ENCODE measurements at regions not wholly inside any gene's neighbourhood (a gene's known extent, or its start where the extent isn't known, plus 50 kb on each side); places are given as distances from the start of the nearest gene placed in this dataset.
A peak's percentile ranks its signal among the peaks of the same experiment; 100 is the strongest.
"Not testable (repeated sequence)": the region's sequence is repeated elsewhere in the genome, so short reads cannot be mapped to it uniquely, and the experiment has no call there.

DNA sequence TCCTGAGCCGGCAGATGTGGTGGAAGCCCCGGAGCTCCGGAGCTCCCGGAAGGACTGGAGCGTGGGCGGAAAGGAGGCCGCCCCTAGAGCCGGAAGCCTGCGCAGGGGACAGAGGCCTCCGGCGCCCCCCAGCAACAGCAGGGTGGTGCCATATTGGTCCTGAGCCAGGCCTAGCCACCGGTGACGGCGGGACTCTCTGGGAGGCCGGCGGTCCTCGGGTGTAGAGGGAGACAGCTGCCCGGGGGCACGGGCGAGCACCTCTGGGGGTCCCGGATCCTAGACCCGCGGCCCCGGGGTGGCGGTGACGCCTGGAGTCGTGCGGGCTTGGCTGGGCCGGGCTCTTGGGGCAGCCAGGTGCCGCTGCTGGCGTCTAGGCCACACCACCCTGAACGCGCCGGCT, 1472.2 kb downstream of the FOXD4L5 start:
- not testable (repeated sequence) for DNase-seq (ENCODE audit: low read depth, low spot score)

DNA sequence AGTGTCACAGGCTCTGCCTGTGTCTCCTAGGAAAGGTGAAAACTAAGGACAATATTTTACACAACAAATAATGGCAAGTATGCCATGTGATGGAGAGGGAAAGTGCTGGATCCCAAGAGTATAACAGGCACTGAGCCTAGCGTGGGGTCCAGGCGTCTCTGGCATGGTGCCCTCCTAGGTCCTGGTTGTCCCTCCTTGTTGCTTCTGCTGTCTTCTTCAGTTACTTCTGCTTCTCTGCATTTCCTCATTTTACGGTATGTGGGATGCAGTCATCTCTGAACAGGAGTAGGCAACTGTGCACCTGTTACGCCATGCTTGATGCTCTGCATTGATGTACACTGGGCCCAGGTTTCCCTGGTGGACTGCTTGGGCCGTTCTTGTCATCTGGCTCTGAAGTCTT, 1480.8 kb downstream of the FOXD4L5 start:
- DNase-seq (ENCODE audit: low read depth, low spot score): not testable (repeated sequence)

DNA sequence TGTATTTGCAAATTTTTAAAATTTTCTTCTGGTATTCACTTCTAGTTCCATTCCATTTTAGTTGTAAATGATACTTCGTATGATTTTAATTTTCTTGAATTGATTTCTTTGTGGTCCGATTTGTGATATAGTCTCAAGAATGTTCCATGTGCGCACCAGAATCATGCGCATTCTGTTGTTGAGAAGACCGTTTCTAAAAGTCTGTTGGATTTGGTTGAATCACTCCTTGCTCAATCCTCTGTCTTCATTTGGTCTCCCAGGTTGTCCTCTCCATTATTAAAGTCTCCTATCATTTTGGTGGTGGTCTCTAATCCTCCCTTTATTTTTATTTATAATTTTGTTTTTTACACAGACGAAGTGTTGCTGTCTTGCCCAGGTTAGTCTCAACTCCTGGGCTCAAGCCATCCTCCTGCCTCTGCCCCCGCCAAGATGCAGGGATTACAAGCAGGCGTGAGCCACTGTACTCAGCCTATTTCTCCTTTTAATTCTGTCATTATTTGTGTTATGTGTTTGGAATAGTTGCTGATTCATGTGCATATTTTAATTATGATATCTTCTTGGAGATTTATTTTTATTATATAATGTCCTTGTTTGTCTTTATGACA, 1490.8 kb downstream of the FOXD4L5 start:
- DNase-seq (ENCODE audit: low read depth, low spot score): not testable (repeated sequence)

DNA sequence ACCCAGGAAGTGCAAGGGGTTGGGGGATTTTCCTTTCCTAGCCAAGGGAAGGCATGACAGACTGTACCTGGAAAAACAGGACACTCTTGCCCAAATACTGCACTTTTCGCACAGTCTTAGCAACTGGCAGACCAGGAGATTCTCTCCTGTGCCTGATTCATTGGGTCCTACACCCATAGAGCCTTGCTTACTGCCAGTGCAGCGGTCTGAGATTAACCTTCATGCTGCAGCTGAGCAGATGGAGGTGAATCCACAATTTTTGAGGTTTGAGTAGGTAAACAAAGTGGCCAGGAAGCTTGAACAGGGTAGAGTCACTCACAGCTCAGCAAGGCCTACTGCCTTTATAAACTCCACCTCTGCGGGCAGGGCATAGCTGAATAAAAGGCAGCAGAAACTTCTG, 1497.6 kb downstream of the FOXD4L5 start:
- not testable (repeated sequence) for DNase-seq (ENCODE audit: low read depth, low spot score)

DNA sequence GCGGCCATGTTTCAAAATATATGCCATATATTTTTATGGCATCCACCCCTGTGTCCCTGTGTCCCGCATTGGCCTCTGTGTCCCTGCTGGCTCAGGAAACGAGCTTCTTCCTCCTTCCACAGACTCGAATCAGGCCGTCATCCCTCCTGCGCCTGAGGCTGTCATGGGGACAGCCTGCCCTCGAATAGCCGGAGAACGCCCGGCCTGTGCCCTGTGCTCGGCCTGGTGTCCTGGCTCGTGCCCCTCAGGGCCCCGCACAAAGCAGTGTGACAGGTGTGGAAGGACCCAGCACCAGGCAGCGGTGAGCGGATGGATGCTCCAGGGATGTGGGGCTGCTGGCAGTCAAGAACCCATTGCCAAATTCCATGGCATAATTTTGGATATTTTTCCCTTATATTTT, 1500.0 kb downstream of the FOXD4L5 start:
- DNase-seq (ENCODE audit: low read depth, low spot score): not testable (repeated sequence)

DNA sequence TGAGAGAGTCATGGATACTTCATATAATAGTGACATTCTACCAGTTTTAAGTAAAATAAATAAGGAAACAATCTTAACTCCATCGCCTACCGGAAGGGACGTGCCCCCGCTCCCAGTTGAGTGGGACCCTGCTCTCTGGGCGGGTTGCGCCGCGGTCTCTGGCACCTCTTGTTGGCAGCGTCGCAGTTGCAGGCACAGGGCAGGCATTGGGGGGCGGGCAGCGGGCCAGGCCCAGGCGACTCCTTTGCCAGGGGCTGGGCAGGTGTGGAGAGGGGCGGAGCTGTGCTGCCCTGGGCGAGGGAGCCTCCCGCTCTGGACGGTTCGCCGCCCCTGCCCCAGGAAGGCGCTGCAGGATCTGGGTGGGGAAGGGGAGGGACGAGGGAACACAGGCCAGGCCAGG, 1500.6 kb downstream of the FOXD4L5 start:
- not testable (repeated sequence) for DNase-seq (ENCODE audit: low read depth, low spot score)

DNA sequence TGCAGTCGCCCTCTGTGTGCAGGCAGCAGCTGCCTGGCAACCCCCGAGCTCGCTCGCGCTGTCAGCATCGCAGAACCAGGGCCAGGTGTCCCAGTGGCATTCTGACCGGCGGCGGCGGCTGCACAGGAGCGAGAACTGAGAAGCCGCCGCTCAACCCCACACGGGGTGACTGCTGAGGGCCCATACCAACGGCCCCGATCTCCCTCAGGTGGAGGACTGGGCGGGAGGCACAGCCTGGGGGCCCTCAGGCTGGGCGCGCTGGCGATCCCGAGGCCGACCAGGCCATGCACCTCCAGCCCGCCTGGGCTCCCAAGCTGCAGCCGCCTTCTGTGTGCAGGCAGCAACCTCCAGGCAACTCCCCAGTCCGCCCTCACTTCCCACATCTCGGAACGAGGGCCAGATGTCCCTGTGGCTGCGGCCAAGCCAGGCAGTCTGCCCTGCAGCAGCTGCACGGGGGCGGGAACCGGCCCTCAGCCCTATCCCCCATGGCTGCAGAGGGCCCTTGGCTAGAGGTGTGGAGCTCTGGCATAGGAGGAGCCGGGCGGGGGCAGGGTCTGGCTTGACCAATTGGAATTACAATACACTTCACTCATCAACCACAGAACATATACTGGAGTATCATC, 1503.1 kb downstream of the FOXD4L5 start:
- DNase-seq (ENCODE audit: low read depth, low spot score): not testable (repeated sequence)

DNA sequence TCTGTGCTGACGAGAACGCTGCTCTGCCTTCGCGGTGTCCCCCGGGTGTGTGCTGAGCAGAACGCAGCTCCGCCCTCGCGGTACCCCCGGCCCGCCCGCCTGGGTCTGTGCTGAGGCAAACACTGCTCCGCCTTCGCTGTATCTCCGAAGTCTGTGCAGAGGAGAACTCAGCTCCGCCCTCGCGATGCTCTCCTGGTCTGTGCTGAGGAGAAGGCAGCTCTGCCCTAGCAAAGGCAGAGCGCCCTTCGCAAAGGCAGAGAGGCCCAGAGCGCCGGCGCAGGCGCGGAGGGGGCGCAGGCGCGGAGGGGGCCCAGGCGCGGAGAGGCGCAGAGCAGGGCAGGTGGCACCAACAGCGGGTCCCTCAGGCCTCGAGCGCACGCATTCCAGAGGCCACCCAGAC, 1503.6 kb downstream of the FOXD4L5 start:
- not testable (repeated sequence) for DNase-seq (ENCODE audit: low read depth, low spot score)

DNA sequence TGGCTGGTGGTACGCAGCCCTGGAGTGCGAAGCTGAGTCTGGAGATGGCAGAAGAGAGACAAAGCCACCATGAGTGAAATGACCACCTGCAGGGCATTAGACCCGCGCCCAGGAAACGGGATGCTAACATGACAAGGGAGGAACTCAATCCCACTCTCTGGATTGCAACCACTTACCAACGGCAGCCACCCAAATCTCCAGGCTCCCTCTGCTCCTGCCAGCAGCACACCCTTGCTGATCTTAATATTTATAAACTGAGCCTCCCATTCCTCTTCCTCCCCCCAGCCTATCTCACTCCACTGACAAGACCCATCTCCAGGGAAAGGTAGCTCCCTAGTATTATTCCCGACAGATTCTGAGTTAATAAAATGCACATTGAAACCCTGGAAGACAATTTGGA, 1508.8 kb downstream of the FOXD4L5 start:
- DNase-seq (ENCODE audit: low read depth, low spot score): not testable (repeated sequence)

DNA sequence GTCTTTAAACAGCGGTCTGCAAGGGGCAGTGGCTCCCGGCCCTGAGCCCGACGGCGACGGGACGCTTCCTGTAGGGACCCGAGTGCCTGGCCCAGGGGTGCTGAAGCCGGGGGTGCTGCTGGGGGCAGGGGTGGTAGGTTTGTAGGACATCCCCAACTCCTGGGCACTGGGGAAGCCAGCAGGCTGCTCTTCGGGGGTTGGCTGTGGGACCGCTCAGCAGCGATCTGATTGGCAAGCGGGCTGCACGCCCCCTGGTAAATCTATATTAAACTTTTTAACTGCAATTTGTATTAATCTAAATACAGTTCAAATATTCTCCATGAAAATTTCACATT, 1510.0 kb downstream of the FOXD4L5 start:
- not testable (repeated sequence) for DNase-seq (ENCODE audit: low read depth, low spot score)

DNA sequence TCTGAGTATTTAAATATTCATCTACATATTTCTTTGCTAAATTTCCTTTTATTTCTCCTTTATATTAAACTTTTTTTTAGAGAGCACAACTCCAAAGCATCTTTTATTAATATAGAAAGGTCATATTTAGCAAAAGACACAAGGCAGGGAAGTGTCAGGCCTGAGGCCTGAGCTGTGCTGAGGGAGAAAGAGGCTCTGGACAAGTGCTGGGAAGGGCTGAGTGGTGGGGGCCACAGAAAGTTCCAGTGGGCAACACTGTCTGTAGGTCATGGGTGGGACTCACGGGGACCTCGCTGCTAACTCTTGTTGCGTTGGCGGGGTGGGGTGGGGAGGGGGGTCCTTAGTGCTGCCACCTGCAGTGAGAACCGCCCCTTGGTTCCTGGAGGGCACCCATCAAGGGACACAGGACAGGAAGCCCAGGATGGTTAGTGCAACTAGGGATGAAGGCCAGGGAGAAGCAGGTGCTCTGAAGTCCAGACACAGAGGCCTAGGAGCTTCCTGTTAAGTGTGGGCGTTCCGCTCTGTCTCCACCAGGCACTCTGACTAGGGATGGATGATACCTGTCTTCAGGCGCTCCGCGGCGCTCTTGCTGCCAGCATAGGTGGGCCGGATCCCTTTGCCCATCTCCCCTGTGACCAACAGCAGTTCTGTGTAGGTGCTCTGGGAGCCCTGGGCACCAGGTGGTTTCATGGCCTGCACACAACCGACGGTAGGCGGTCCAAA, 1510.5 kb downstream of the FOXD4L5 start:
- DNase-seq (ENCODE audit: low read depth, low spot score): not testable (repeated sequence)

DNA sequence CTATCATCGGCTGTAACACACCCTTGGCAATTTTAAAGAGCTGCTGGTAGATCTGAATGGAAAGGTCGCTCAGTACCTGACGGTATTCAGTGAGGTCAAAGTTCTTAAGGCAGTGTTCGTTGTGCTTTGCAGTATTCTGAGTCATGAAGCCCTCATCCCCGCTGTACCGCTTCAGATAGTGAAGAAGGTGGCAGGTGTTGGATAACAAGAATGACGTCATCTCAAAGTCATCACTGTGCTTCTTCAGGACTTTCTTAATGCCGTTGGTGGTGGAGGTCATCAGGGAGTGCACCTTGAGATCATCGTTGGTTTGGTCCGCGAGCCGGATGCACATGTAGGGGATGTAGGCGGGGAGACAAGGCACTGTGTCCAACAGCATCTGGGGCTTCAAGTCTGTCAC, 1522.8 kb downstream of the FOXD4L5 start:
- DNase-seq (ENCODE audit: low read depth, low spot score): not testable (repeated sequence)

DNA sequence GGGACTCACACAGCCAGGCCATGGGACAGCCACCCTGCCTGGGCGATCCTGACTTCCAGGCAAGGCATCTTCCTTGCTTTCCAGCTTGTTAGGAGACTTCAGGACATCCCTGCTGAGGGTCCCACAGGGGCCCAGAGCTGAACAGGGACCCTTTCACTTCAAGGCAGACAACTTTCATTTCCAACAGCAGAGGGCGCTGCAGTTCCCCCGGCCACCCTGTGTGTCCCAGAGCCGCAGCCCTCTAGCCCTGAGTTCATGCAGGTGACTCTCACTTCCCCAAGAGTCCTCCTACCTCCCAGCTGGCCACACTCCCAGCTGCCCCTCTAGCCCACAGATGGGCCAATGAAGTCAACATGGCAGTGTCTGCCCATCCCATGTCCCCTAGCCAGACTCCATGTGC, 1556.0 kb downstream of the FOXD4L5 start:
- peak; percentile 7 for DNase-seq (ENCODE audit: low read depth, low spot score)

DNA sequence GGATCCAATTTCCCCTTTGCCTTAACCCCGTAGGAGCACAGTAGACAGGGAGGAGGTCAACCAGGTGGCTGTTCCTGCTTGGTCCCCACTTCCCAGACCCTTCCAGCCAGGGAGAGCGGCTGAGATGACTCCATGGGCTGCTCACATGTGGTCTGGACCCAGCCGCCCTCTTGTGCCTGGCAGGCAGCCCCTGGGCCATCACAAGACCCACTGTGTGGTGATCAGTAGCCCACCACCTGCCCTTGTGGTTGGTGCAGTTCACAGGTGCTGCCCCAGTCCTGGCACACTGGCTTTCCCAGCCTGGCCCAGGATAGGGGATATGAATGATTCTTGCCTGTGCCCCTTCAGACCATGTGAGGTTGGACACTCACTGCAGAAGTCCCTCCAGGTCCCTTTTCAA, 1556.7 kb downstream of the FOXD4L5 start:
- no peak for DNase-seq (ENCODE audit: low read depth, low spot score)

DNA sequence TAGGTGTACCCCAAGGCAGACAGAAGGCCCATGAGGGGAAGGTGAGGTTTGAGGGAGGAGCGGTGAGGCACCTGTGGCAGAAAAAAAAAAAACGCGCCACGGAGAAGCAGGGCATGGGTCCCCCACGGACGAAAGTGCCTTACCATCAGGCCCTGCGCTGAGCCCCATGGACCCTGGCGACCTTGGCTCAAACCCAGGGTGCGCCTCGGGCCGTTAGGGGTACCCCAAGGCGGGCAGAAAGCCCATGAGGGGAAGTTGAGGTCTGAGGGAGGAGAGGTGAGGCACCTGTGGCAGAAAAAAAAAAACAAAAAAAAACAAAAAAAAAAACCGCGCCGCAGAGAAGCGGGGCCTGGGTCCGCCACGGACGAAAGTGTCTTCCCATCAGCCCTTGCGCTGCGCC, 1576.7 kb downstream of the FOXD4L5 start:
- DNase-seq (ENCODE audit: low read depth, low spot score): not testable (repeated sequence)

DNA sequence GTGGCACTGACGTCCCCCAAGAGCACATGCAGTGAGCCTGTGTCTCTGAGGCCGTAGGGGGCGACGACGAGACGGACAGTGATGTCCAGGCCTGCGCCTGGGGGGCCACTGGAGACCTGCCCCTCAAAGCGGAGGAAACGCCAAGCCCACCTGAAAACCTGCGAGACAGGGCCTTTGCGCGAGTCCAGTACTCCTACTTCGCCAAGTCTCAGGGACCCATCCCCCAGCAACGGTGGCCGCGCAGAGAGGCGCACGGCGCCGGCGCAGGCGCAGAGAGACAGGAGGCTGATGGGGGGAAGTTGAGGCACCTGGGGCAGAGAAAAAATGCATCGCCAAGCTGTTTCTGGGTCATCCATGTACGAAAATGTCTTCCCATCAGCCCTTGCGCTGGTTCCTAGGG, 1580.6 kb downstream of the FOXD4L5 start:
- DNase-seq (ENCODE audit: low read depth, low spot score): not testable (repeated sequence)

DNA sequence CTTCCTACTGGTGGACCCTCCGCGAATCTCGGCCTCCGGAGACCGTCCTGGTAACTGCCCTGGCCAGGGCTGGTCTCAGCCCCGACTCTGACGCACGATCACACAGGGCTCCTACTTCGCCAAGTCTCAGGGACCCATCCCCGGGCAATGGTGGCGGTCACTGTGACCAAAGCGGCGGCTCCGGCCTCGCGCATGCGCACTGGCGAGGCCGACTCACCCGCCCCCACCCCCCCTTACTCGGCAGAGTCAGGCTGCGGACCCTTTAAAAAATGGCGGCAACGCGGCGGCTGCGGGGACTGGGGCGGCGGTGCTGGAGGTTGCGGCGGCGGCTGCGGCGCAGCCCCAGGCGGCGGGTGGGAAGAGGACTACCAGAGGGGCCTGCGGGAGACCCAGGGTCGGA, 1581.3 kb downstream of the FOXD4L5 start:
- DNase-seq (ENCODE audit: low read depth, low spot score): not testable (repeated sequence)

DNA sequence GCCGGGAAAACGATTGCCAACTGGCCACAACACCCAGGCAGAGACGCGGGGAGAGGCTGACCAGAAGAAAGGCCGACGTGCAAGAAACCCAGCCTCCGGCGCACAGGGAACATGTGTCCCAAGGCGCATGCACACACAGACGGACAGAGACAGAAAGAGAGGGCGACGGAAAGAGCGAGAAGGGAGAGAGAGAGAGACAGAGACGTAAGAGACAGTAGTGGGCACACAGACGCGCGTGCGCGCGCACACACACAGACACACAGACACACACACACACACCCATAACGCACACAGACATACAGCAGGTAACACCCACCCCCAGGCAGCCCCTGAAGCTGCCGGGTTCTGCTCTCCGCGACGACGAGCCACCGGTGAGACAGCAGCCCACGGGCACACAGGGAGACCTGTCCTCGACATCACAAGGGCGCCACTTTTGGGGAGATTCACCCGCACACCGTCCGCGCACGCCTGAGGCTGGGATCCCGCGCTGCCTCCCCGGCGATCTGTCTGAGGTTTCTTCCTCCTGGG, 1581.8 kb downstream of the FOXD4L5 start:
- DNase-seq (ENCODE audit: low read depth, low spot score): not testable (repeated sequence)

All from iPS DF 19.7 (cell line).